Nephron progenitor cell (in vitro differentiated cells): ENCODE measurements at regions not wholly inside any gene's neighbourhood (a gene's known extent, or its start where the extent isn't known, plus 50 kb on each side); places are given as distances from the start of the nearest gene placed in this dataset.

Experiments used
- DNase-seq: peaks from one replicate; pipeline ENCODE4 v3.0.0; 2021
- H3K27ac Mint-ChIP-seq: 2 replicates; pipeline ENCODE4 v1.8.0; 2021; ENCODE audit warnings: mild to moderate bottlenecking, moderate library complexity, mixed read lengths
- H3K27me3 Mint-ChIP-seq: 2 replicates; pipeline ENCODE4 v1.8.0; 2021; ENCODE audit warnings: mild to moderate bottlenecking, low read depth, mixed read lengths; ENCODE audit not compliant: poor library complexity
- H3K36me3 Mint-ChIP-seq: 2 replicates; pipeline ENCODE4 v1.8.0; 2021; ENCODE audit warnings: low read depth, mixed read lengths
- H3K4me1 Mint-ChIP-seq: 2 replicates; pipeline ENCODE4 v1.8.0; 2021; ENCODE audit warnings: mixed read lengths
- H3K4me3 Mint-ChIP-seq: 2 replicates; pipeline ENCODE4 v1.8.0; 2021; ENCODE audit warnings: mild to moderate bottlenecking, moderate library complexity, mixed read lengths
- H3K9me3 Mint-ChIP-seq: 2 replicates; pipeline ENCODE4 v1.8.0; 2021; ENCODE audit warnings: mild to moderate bottlenecking, moderate library complexity, mixed read lengths
- CTCF ChIP-seq: fragments of 200-600 bp; sonication (generic); IDR thresholded peaks from 2 replicates; pipeline ENCODE4 v1.5.0; 2021; ENCODE audit warnings: antibody characterized with exemption

GRCh38 chr22:48581796-48582469 is 1245.7 kb downstream of the BRD1 start:
- peak; percentile 34 for DNase-seq

DNA sequence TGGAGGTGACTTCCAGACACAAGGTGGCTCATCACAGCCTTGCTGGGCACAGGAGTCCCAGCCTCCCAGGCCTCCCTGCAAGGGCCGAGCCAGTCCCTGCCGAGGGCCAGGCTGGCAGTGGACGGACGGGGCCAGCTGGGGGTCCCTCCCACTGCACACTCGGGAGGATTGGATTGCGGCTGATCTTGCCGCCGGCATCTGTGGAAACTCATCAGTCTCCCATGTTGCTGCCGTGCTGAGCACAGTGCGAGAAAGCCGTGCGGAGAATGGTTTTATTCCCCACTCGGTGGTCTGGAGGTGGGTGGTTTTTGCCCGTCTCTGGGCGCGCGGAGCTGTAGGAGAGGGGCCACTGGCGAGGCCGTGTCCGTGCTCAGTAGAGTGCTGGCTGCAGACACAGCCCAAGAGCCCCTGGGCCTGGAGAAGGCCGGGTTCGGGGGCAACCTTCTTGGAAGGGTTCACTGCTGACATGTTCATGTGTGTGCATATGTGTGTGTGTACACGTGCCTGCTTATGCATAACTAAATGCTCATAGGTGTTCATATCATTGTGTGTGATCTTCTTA is 1246.4 kb downstream of the BRD1 start:
- Mint-ChIP-seq H3K4me3 (no peak overlapping the region), H3K27ac (no peak overlapping the region), H3K36me3 (no peaks in the 10 kb centered on the region), H3K9me3 (no peaks in the 10 kb centered on the region), H3K4me1 (peaks cover 19% of the 10 kb centered on the region), H3K27me3 (peaks cover 15% of the 10 kb centered on the region)
- no peak for DNase-seq
- no peak for TF ChIP-seq CTCF

More at GRCh38 chr22:48581796-48582469, 1245.7 kb downstream of the BRD1 start:
- Mint-ChIP-seq H3K27ac (no peak overlapping the region), H3K4me1 (peaks cover 19% of the 10 kb centered on the region), H3K36me3 (no peaks in the 10 kb centered on the region), H3K27me3 (peaks cover 15% of the 10 kb centered on the region), H3K9me3 (no peaks in the 10 kb centered on the region), H3K4me3 (no peak overlapping the region)
- no peak for TF ChIP-seq CTCF

GRCh38 chr22:48580481-48580970 is 1247.1 kb downstream of the BRD1 start:
- peak overlapping the region; percentile 30 for H3K27ac Mint-ChIP-seq
- H3K27me3 Mint-ChIP-seq: peaks cover 15% of the 10 kb centered on the region
- no peaks in the 10 kb centered on the region for H3K36me3 Mint-ChIP-seq
- no peak overlapping the region for H3K4me3 Mint-ChIP-seq
- TF ChIP-seq CTCF: no peak
- H3K9me3 Mint-ChIP-seq: no peaks in the 10 kb centered on the region
- no peak for DNase-seq
- H3K4me1 Mint-ChIP-seq: peaks cover 19% of the 10 kb centered on the region

DNA sequence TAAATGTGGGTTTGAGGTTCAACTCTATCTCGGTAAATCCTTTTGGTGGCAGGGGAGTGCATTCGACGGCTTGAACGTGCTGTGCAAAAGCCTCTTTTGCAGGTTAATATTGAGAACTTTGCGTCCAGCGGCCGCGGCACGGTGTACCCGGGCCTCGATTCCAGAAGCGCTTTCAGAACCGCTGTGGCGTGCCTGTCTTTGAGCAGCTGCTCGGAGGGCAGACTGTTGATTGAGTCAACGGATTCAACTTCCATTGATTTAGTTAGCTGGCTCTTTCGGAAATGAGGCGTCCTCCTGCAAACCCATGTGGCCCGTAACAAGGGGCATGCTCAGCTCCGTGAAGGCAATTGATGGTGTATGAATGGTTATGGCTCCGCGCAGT is 1247.8 kb downstream of the BRD1 start:
- no peaks in the 10 kb centered on the region for H3K9me3 Mint-ChIP-seq
- H3K27ac Mint-ChIP-seq: no peak overlapping the region
- DNase-seq: no peak
- H3K4me1 Mint-ChIP-seq: peaks cover 19% of the 10 kb centered on the region
- no peak overlapping the region for H3K4me3 Mint-ChIP-seq
- no peak for TF ChIP-seq CTCF
- peaks cover 15% of the 10 kb centered on the region for H3K27me3 Mint-ChIP-seq
- H3K36me3 Mint-ChIP-seq: no peaks in the 10 kb centered on the region

GRCh38 chr22:48579043-48579927 is 1248.4 kb downstream of the BRD1 start:
- DNase-seq: no peak
- H3K4me3 Mint-ChIP-seq: no peak overlapping the region
- no peaks in the 10 kb centered on the region for H3K36me3 Mint-ChIP-seq
- no peak overlapping the region for H3K27ac Mint-ChIP-seq
- H3K27me3 Mint-ChIP-seq: peaks cover 18% of the 10 kb centered on the region
- no peak for TF ChIP-seq CTCF
- H3K4me1 Mint-ChIP-seq: peaks cover 19% of the 10 kb centered on the region
- no peaks in the 10 kb centered on the region for H3K9me3 Mint-ChIP-seq
